HG03064 (cell line): ENCODE measurements at regions not wholly inside any gene's neighbourhood (a gene's known extent, or its start where the extent isn't known, plus 50 kb on each side); places are given as distances from the start of the nearest gene placed in this dataset.

Experiments used
- ATAC-seq: cut with Tn5 transposase; IDR thresholded peaks from one replicate; pipeline ENCODE4 v1.9.1; 2021; ENCODE audit warnings: low read depth; ENCODE audit not compliant: unreplicated experiment

DNA sequence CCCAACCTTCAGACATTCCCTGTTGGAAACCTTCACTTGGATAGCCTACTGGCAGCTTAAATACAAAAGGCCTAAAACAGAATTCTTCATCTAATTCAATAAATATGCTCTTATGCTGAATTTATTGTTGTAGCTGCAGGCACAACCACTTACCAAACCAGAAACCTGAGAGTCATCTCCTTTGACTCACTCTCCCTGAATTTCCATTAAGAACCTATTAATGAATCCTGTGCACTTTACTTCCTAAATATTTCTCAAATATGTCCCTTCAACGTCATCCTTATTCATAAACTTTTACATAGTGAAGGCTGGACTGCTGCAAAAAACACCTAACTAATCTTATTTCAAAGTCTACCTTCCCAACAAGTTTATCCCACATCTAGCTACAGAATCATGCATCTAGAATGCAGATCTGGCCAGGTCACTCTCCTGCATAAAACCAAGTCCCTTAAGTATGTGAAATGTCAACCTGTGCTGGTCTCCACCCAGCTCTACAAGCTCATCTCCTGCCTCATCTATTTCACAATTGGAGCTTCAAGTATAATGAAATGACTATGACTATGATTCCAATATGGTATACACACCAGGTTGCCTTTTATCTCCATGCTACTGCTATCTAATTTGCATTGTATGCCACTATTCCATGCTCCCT, 354.2 kb downstream of the ZEB2 start:
- ATAC-seq: no peak

- ATAC-seq: no peak
These were observed 356.3 kb downstream of the ZEB2 start for GRCh38 chr2:144163592-144163991.

GRCh38 chr2:144162652-144163051, 357.3 kb downstream of the ZEB2 start:
- no peak for ATAC-seq

GRCh38 chr2:144161061-144161460, 358.9 kb downstream of the ZEB2 start:
- no peak for ATAC-seq

DNA sequence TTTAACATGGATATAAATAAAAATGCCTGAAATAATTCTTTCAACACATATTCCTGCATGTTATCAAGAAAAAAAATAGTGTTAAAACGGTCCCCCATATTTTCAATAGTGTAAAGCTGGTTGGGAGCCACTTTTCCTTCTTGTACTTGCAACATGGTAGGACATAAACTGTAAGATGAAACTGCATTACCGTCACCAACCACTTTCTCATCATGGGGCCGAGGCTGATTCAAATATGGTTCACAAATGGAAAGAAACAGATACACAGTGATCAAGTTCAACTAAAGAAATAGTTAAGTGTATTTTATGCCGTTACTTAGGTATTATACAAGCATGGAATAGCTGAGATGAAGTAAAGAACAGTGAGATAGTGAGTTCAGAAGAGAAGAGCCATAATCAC, 360.7 kb downstream of the ZEB2 start:
- no peak for ATAC-seq

- no peak for ATAC-seq
These were observed 361.8 kb downstream of the ZEB2 start for GRCh38 chr2:144158096-144158495.

DNA sequence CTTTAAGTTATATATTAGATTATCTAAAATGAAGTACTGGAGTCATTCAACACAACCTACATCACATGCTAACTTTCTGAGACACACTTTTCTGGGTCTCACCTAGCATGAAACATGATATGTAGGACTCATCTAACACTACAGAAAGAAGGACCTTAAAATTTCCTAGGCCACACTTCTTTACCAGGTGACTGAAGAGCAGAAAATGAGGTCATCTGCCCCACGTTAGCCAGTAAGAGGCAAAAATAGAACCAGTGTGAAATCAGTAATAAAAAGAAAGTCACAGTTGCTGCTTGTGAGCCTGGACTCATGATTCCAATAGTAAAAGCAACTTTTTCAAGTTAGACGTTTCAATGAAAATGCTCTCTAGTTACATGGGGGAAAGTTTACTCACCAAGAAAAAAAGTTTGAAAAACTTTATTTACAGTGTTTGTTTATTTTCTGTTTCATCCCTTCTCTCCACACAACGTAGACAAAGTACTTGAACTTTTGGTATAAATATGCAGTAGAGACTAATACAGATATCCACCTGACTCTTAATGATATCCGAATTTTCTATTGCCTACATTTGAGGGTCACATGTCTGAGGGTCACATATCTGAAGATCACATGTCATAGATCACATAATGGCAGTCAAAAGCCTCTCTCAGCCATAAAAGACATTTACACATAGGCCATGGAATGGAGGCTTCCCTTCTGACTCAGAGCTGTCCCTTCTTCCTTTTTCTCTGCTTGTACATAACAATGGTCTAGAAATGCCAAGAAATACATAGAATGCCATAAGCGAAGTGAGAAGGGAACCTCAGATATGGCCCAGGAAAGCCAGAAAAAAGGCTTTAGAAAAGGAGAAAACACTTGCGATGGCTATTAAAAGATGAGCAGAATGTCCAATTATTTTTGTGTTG, 362.9 kb downstream of the ZEB2 start:
- ATAC-seq: no peak

GRCh38 chr2:144154205-144154604, 365.7 kb downstream of the ZEB2 start:
- ATAC-seq: no peak

DNA sequence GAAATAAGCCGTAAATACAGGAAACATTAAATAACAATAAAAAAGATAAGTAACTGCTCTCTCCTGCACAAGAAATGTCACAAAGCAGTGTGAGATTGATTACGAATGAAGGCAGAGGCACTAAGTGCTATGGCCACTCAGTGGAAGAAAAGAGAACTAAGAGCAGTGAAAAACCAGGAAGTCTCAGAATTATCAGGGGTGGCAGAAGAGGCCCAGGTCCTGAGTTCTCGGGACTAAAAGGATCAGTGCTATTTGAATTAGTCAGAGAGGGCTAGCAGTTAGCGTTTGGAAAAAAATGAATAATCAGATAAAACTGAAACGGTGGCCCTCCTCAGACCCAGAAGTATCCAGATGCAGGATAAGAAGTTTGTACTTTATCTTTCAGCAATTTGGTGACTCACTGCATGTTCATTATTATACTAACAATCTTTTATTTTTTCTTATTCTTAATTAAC, 367.1 kb downstream of the ZEB2 start:
- ATAC-seq: no peak

GRCh38 chr2:144151851-144152250, 368.1 kb downstream of the ZEB2 start:
- no peak for ATAC-seq

- ATAC-seq: no peak
These were observed 368.5 kb downstream of the ZEB2 start for GRCh38 chr2:144151405-144151804.

DNA sequence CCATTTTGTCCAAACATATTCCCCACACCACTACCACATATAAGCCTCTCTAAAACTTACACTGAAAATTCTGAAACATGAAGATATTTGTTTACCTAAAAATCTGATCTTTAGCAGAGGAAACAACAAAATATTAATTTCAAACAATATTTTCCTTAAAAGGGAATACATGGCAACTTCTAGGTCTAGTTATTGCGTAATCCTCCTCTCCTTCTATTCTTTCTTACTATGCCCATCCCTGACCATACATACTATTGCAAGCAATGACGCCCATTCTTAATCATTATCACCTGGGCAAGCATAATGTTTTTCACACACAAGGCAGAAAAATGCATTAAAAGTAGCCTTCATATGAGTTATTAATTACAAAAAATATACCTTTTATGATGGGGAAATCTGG, 372.6 kb downstream of the ZEB2 start:
- ATAC-seq: no peak

DNA sequence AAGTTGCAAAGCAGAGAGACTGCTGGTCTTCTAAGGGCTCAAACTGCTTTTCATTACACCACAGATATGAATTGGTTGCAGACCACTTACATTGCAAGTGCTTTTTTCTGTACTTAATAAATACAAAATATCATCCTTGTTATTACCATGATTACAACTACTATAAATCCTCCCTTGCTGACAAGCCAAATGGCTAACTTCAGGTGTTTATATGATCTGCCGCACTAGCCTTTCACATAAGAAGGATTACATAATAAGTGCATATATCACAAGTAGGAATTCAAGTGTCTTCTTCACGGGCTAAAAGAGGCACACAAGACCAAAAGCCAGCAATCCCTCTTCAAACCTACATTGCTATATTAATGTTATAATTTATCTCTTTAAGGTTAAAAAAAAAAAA, 373.0 kb downstream of the ZEB2 start:
- ATAC-seq: no peak

DNA sequence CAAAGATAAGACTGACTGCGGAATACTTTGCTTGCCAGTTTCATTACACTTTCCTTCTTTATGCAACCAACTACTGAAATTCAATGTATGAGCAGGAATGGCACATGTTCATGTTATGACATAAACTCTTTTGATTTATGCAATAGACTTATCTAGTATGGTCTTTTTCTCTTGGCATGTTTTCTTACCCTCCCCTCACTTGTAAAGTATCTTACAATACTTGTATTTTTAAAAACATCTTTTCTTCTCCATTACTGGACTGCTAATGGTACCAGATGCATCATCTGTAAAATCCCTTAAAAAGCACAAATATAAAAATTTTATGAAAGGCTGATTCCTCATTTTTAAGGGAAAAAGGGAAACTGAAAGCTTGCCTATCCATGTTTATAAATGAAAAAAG, 373.8 kb downstream of the ZEB2 start:
- no peak for ATAC-seq

DNA sequence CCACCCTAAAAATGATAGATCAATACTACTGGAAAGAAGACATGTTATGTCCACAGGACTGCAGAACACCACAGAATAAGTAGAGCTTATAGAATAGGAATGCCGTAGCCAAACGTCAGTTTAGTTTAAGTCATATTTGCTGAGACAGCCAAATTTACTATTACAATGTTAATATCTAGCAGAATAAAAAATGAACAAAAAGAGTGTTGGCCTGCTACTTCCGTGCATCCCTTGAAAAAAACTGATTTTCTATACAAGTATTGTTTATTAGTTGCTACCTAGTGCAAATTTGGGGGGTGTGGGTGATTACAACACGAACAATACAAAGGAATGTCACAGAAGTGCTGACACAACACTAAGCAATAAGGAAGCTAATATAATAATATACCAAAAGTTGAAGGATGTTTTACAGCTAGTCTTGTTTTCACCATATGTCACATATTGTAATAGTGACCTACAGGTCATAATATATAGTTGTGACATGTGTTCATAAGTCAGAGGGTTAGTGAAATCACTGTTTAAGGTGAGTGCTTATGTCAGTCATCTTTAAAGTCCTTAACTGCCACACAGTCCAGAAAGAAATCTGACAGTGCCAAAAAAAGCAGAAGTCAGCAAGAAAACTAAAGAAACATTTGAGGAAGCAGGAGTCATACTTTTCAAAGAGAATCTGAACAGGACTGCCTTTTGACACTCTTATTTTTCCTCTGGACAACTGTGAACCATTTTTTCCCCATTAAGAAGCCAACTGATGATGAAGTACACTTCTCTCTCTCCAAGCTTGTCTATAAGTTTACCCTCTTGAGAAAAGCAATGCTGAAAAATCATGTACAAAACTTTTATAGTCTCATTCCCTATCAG, 376.4 kb downstream of the ZEB2 start:
- no peak for ATAC-seq

GRCh38 chr2:144140891-144141290, 379.0 kb downstream of the ZEB2 start:
- ATAC-seq: no peak

DNA sequence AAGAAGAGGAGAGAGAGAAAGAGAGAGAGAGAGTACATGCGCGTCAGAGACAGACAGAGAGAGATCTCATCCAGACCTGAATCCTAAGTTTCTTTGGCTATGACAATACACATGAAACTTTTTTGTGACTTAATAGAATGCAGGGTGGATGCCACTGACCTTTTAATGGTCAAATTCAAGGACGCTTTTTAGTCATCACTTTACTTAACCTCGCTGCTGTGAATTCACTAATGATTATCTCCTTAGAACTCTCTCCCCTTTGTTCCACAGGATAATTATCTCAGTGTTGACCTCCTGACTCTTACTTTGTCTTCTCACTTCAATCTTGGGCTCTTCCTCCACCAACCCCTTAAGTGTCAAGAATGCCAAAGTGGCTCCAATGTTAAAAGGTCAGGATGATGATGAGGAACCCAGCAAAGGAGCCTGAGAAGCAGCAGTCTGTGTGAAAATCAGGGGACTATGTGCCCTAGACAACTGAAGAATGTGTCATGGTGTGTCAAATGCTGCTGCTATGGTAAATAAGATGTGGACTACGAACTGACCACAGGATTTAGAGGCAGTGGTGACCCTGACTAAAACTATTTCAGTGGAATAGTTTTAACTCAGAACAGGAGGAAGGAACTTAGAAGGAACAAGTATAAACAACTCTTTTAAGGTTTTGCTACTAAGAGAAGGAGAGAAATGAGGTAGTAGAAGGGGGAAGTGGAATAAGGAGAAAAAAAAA, 382.1 kb downstream of the ZEB2 start:
- no peak for ATAC-seq

GRCh38 chr2:144137272-144137671, 382.6 kb downstream of the ZEB2 start:
- ATAC-seq: no peak

GRCh38 chr2:144136297-144137010, 383.5 kb downstream of the ZEB2 start:
- no peak for ATAC-seq
